H1 (cell line): ENCODE measurements at regions not wholly inside any gene's neighbourhood (a gene's known extent, or its start where the extent isn't known, plus 50 kb on each side); places are given as distances from the start of the nearest gene placed in this dataset.

ENCODE experiments used
- CTCF ChIA-PET: fragments of 300-600 bp; sonication (Branson Sonifier 250); formaldehyde crosslinking; loops from one replicate; lab custom pipeline; 2021; ENCODE audit not compliant: partially characterized antibody; lab: Charles Lee
- POLR2A ChIA-PET: fragments of 300-600 bp; sonication (Branson Sonifier 250); formaldehyde crosslinking; loops from one replicate; lab custom pipeline; 2021; ENCODE audit warnings: inconsistent platforms; ENCODE audit not compliant: partially characterized antibody; lab: Charles Lee
- DNase-seq, 2 experiments: peaks; one replicate each; pipeline versions ENCODE4 v3.0.0 to v3.0.0-alpha.2; 2010 to 2022; ENCODE audit warnings: low spot score in 2 of 2, low read depth in 1 of 2, mixed read lengths in 1 of 2
- FAIRE-seq: peaks from 2 replicates; lab custom pipeline; 2011; peaks lifted over from hg19 to GRCh38; lab: Jason Lieb, UNC
- H2AFZ ChIP-seq: 2 replicates; pipeline ENCODE4 v1.8.1; 2012; ENCODE audit warnings: low read length, inconsistent platforms
- H2AK5ac ChIP-seq: 2 replicates; pipeline ENCODE4 v1.6.1; 2013; ENCODE audit warnings: low read depth, low read length
- H2BK120ac ChIP-seq: replicated peaks from 2 replicates; pipeline ENCODE3; 2013; ENCODE audit warnings: low read depth, low read length, inconsistent platforms
- H2BK12ac ChIP-seq: 2 replicates; pipeline ENCODE4 v1.6.1; 2013; ENCODE audit warnings: low read depth, low read length
- H2BK15ac ChIP-seq: 2 replicates; pipeline ENCODE4 v1.6.1; 2013; ENCODE audit warnings: low read length
- H2BK20ac ChIP-seq: 2 replicates; pipeline ENCODE4 v1.6.1; 2013; ENCODE audit warnings: low read length
- H2BK5ac ChIP-seq: 2 replicates; pipeline ENCODE4 v1.6.1; 2013; ENCODE audit warnings: low read depth, low read length
- H3K14ac ChIP-seq: 2 replicates; pipeline ENCODE4 v1.6.1; 2013; ENCODE audit warnings: inconsistent platforms; ENCODE audit not compliant: insufficient read length
- H3K18ac ChIP-seq: 2 replicates; pipeline ENCODE4 v1.6.1; 2013; ENCODE audit warnings: low read length; ENCODE audit errors: extremely low read depth
- H3K23ac ChIP-seq: 2 replicates; pipeline ENCODE4 v1.6.1; 2013; ENCODE audit warnings: inconsistent platforms; ENCODE audit not compliant: insufficient read length
- H3K23me2 ChIP-seq: 2 replicates; pipeline ENCODE4 v1.6.1; 2013; ENCODE audit warnings: low read depth, low read length
- H3K27ac ChIP-seq: 2 replicates; pipeline ENCODE4 v1.6.1; 2011; ENCODE audit warnings: low read depth, low read length, inconsistent platforms
- H3K27me3 ChIP-seq, 4 experiments: replicated peaks in 1 of 4; 1 replicate in 1 of 4; 2 replicates in 3 of 4; pipeline versions ENCODE4 v1.6.1 to v1.8.1; 2011 to 2013; ENCODE audit warnings: low read length in 3 of 4, mild to moderate bottlenecking in 3 of 4, inconsistent platforms in 2 of 4, mixed read lengths in 2 of 4, moderate library complexity in 1 of 4; ENCODE audit not compliant: control insufficient read depth in 3 of 4, insufficient read depth in 3 of 4; ENCODE audit errors: extremely low read depth in 1 of 4
- H3K36me3 ChIP-seq, 4 experiments: 2 replicates each; pipeline versions ENCODE4 v1.6.1 to v1.8.1; 2011 to 2013; ENCODE audit warnings: mild to moderate bottlenecking in 4 of 4, low read length in 3 of 4, moderate library complexity in 2 of 4, control low read depth in 1 of 4, inconsistent platforms in 1 of 4; ENCODE audit not compliant: insufficient read depth in 4 of 4, control insufficient read depth in 2 of 4
- H3K4ac ChIP-seq: replicated peaks from 2 replicates; pipeline ENCODE3; 2013; ENCODE audit warnings: low read length, low read depth, mixed read lengths, inconsistent platforms; ENCODE audit not compliant: insufficient read length
- H3K4me1 ChIP-seq, 4 experiments: replicated peaks in 1 of 4; 1 replicate in 1 of 4; 2 replicates in 3 of 4; pipeline versions ENCODE4 v1.6.1 to v1.8.1; 2011 to 2013; ENCODE audit warnings: low read length in 3 of 4, inconsistent platforms in 2 of 4, mixed read lengths in 1 of 4; ENCODE audit not compliant: insufficient read depth in 4 of 4, control insufficient read depth in 3 of 4
- H3K4me2 ChIP-seq, 2 experiments: 2 replicates each; pipeline versions ENCODE4 v1.6.1 to v1.8.1; 2011 to 2013; ENCODE audit warnings: low read depth in 2 of 2, low read length in 2 of 2, control low read depth in 1 of 2, inconsistent platforms in 1 of 2, mild to moderate bottlenecking in 1 of 2; ENCODE audit not compliant: insufficient read depth in 1 of 2
- H3K4me3 ChIP-seq, 4 experiments: fragments of 200-600, 300-600 bp in 1 of 4; sonication (generic), shearing (Covaris generic), sonication (Bioruptor Twin) in 1 of 4; 2 replicates each; pipeline versions ENCODE4 v1.5.1 to v1.8.1; 2011 to 2016; ENCODE audit warnings: low read length in 4 of 4, low read depth in 3 of 4, control low read depth in 2 of 4, inconsistent platforms in 2 of 4, mild to moderate bottlenecking in 2 of 4, mixed read lengths in 1 of 4, moderate library complexity in 1 of 4; ENCODE audit not compliant: insufficient read depth in 2 of 4; ENCODE audit errors: extremely low read depth in 1 of 4
- H3K56ac ChIP-seq: replicated peaks from 2 replicates; pipeline ENCODE3; 2013; ENCODE audit warnings: low read depth, mild to moderate bottlenecking, mixed read lengths, low read length, inconsistent platforms; ENCODE audit not compliant: insufficient read length
- H3K79me1 ChIP-seq: 2 replicates; pipeline ENCODE4 v1.6.1; 2013; ENCODE audit warnings: low read depth, low read length, control low read depth
- H3K79me2 ChIP-seq, 2 experiments: 2 replicates each; pipeline versions ENCODE4 v1.6.1 to v1.8.1; 2012 to 2013; ENCODE audit warnings: low read length in 2 of 2, mild to moderate bottlenecking in 2 of 2, inconsistent platforms in 1 of 2; ENCODE audit not compliant: insufficient read depth in 2 of 2, control insufficient read depth in 1 of 2
- H3K9ac ChIP-seq, 4 experiments: replicated peaks in 1 of 4; 1 replicate in 1 of 4; 2 replicates in 3 of 4; pipeline versions ENCODE4 v1.6.1 to v1.8.1; 2011 to 2013; ENCODE audit warnings: low read depth in 3 of 4, low read length in 3 of 4, control low read depth in 2 of 4, mild to moderate bottlenecking in 2 of 4, moderate library complexity in 2 of 4, inconsistent platforms in 1 of 4; ENCODE audit errors: extremely low read depth in 1 of 4
- H3K9me3 ChIP-seq, 2 experiments: 2 replicates each; pipeline versions ENCODE4 v1.6.1 to v1.8.1; 2012 to 2013; ENCODE audit warnings: mild to moderate bottlenecking in 2 of 2, moderate library complexity in 2 of 2, control low read depth in 1 of 2, inconsistent platforms in 1 of 2, low read depth in 1 of 2, low read length in 1 of 2, mixed read lengths in 1 of 2; ENCODE audit not compliant: insufficient read depth in 2 of 2
- H4K20me1 ChIP-seq, 2 experiments: replicated peaks in 1 of 2; 2 replicates each; pipeline versions ENCODE3 to v1.8.1; 2011 to 2013; ENCODE audit warnings: inconsistent platforms in 2 of 2, low read length in 2 of 2, mild to moderate bottlenecking in 1 of 2; ENCODE audit not compliant: insufficient read depth in 2 of 2, control insufficient read depth in 1 of 2
- H4K5ac ChIP-seq: 2 replicates; pipeline ENCODE4 v1.6.1; 2013; ENCODE audit warnings: low read length, low read depth, mixed read lengths, inconsistent platforms; ENCODE audit not compliant: insufficient read length
- H4K8ac ChIP-seq: 2 replicates; pipeline ENCODE4 v1.8.0; 2013; ENCODE audit warnings: mild to moderate bottlenecking, moderate library complexity, low read length, inconsistent platforms; ENCODE audit not compliant: insufficient read depth; ENCODE audit errors: extremely low read depth
- H4K91ac ChIP-seq: replicated peaks from 2 replicates; pipeline ENCODE3; 2013; ENCODE audit warnings: low read length, mixed read lengths, inconsistent platforms; ENCODE audit not compliant: insufficient read length
- ASH2L ChIP-seq: fragments of 200-600, 300-600 bp; sonication (generic); IDR thresholded peaks from one replicate; pipeline ENCODE4 v1.7.1; 2017; ENCODE audit warnings: low read length
- CBX8 ChIP-seq: fragments of 300-800, 300-1000 bp; sonication (generic); IDR thresholded peaks from 2 replicates; pipeline ENCODE4 v1.7.1; 2016; ENCODE audit warnings: low read depth, low read length, borderline replicate concordance
- EGR1 ChIP-seq: IDR thresholded peaks from 2 replicates; pipeline ENCODE4 v1.6.1; 2011; ENCODE audit warnings: low read depth, low read length, borderline replicate concordance
- EP300 ChIP-seq, 2 experiments: IDR thresholded peaks; 1 replicate in 1 of 2; 2 replicates in 1 of 2; pipeline ENCODE4 v1.6.1; 2011 to 2012; ENCODE audit warnings: low read depth in 2 of 2, low read length in 2 of 2, mild to moderate bottlenecking in 2 of 2, borderline replicate concordance in 1 of 2, inconsistent platforms in 1 of 2, moderate library complexity in 1 of 2
- EZH2 ChIP-seq: fragments of 200-600 bp; sonication (generic); IDR thresholded peaks from 2 replicates; pipeline ENCODE4 v1.7.1; 2012; ENCODE audit warnings: low read depth, mild to moderate bottlenecking, moderate library complexity, low read length, inconsistent platforms; ENCODE audit not compliant: severe bottlenecking
- KDM5A ChIP-seq: fragments of 200-600 bp; IDR thresholded peaks from 2 replicates; pipeline ENCODE4 v1.7.1; 2012; ENCODE audit warnings: mild to moderate bottlenecking, low read length, inconsistent platforms, mixed read lengths
- RAD21 ChIP-seq, 2 experiments: IDR thresholded peaks in 1 of 2; conservative IDR thresholded peaks in 1 of 2; 2 replicates each; pipeline ENCODE4 v1.6.1; 2011; ENCODE audit warnings: low read depth in 2 of 2, low read length in 2 of 2, improper control_type of control experiment in 1 of 2, inconsistent platforms in 1 of 2, mild to moderate bottlenecking in 1 of 2, moderate library complexity in 1 of 2
- SIN3A ChIP-seq, 2 experiments: IDR thresholded peaks in 1 of 2; conservative IDR thresholded peaks in 1 of 2; 2 replicates each; pipeline ENCODE4 v1.6.1; 2011 to 2012; ENCODE audit warnings: low read length in 2 of 2, improper control_type of control experiment in 1 of 2, low read depth in 1 of 2, mild to moderate bottlenecking in 1 of 2
- SIRT6 ChIP-seq: IDR thresholded peaks from one replicate; pipeline ENCODE4 v1.7.1; 2012; ENCODE audit warnings: low read length, inconsistent platforms
- SRF ChIP-seq: IDR thresholded peaks from 2 replicates; pipeline ENCODE4 v1.6.1; 2011; ENCODE audit warnings: mild to moderate bottlenecking, low read depth, low read length, moderate library complexity
- TBP ChIP-seq: IDR thresholded peaks from 2 replicates; pipeline ENCODE4 v1.6.1; 2011; ENCODE audit warnings: low read depth, low read length, improper control_type of control experiment
- YY1 ChIP-seq: IDR thresholded peaks from 2 replicates; pipeline ENCODE4 v1.6.1; 2011; ENCODE audit warnings: low read depth, mild to moderate bottlenecking, low read length
- ZNF274 ChIP-seq: IDR thresholded peaks from 2 replicates; pipeline ENCODE4 v1.7.0; 2012; ENCODE audit warnings: low read length, borderline replicate concordance; ENCODE audit errors: extremely low read depth
- WGBS, 2 experiments: shearing (Covaris generic) in 1 of 2; methylation state at CpG; one replicate each; pipeline versions ENCODE4 v1.1.6 to v1.1.7; 2013 to 2015; ENCODE audit warnings: low lambda C conversion rate in 2 of 2, mixed read lengths in 2 of 2, inconsistent platforms in 1 of 2, low coverage in 1 of 2, missing lambda C conversion rate in 1 of 2; ENCODE audit not compliant: insufficient replicate concordance in 2 of 2, insufficient coverage in 1 of 2, insufficient read length in 1 of 2; ENCODE audit errors: extremely low coverage in 1 of 2, missing lambda C conversion rate in 1 of 2; 5-methylcytosine and 5-hydroxymethylcytosine counted together

DNA sequence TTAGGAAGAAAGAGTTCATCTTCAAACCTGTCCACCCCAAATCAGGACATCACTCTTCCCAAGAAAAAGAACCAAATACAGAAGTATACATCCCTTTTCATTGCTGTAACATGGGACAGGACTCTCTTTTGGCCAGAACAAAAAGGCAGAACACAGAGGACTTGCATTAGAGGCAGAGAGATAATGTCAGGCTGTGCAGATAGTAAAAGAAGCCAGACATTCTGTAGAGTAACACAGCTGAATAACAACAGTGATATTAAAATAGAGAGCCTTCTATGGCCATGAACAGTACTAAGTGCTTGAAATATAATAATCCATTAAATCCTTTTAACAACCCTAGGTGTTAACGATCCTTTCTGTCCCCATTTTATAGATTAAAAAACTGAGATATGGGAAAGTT, 437.2 kb downstream of the NFIB start:
- no peak overlapping the region for H3K4me3 ChIP-seq
- H4K5ac ChIP-seq = no peak overlapping the region
- no peak overlapping the region for H2BK5ac ChIP-seq
- no peak overlapping the region for H2BK120ac ChIP-seq
- H3K79me1 ChIP-seq = no peaks in the 10 kb centered on the region
- no peaks in the 10 kb centered on the region for H3K9me3 ChIP-seq
- H3K23ac ChIP-seq = no peak overlapping the region
- no peak overlapping the region for H4K91ac ChIP-seq
- H3K23me2 ChIP-seq = no peaks in the 10 kb centered on the region
- FAIRE-seq (no peak), DNase-seq (no peak)
- H3K9ac ChIP-seq = no peak overlapping the region
- no peak overlapping the region; the same call in 1 of the 2 replicates for H2AFZ ChIP-seq
- H2BK20ac ChIP-seq = no peak overlapping the region
- H3K4ac ChIP-seq = no peak overlapping the region
- H3K4me2 ChIP-seq = no peak overlapping the region
- H3K79me2 ChIP-seq = no peaks in the 10 kb centered on the region
- H2BK15ac ChIP-seq = no peak overlapping the region
- H3K27ac ChIP-seq = no peak overlapping the region
- H2AK5ac ChIP-seq = no peak overlapping the region
- H3K27me3 ChIP-seq = no peaks in the 10 kb centered on the region
- H3K14ac ChIP-seq = no peak overlapping the region
- H3K4me1 ChIP-seq = no peaks in the 10 kb centered on the region
- H2BK12ac ChIP-seq = no peak overlapping the region
- H3K56ac ChIP-seq = no peak overlapping the region
- no peak overlapping the region for H4K8ac ChIP-seq
- no peaks in the 10 kb centered on the region for H4K20me1 ChIP-seq
- no peak overlapping the region for H3K18ac ChIP-seq
- ChIA-PET POLR2A (no interaction called here), CTCF (no interaction called here)
- 90% methylated on average over 1 of the region's 1 CpG; no CpG with 5 or more reads in 1 of the 2 experiments for WGBS, 2 experiments
- no peaks in the 10 kb centered on the region for H3K36me3 ChIP-seq
- no peak for TF ChIP-seq CBX8
- TF ChIP-seq SIN3A (conservative IDR thresholded peaks at IDR 0.05 in 1 of 2, IDR thresholded peaks at IDR 0.05 in 1 of 2; ENCODE audit: low read depth in 1 of 2, low read length in 2 of 2) = no peak
- TF ChIP-seq KDM5A = no peak
- TF ChIP-seq SIRT6 = no peak
- TF ChIP-seq ZNF274 = no peak
- TF ChIP-seq RAD21 (IDR thresholded peaks at IDR 0.05 in 1 of 2, conservative IDR thresholded peaks at IDR 0.05 in 1 of 2; ENCODE audit: low read depth in 2 of 2, low read length in 2 of 2) = no peak
- no peak for TF ChIP-seq ASH2L
- TF ChIP-seq EP300 (IDR thresholded peaks at IDR 0.05; ENCODE audit: borderline replicate concordance in 1 of 2, low read depth in 2 of 2, low read length in 2 of 2) = no peak
- no peak for TF ChIP-seq YY1
- no peak for TF ChIP-seq EGR1
- no peak for TF ChIP-seq EZH2
- TF ChIP-seq TBP = no peak
- no peak for TF ChIP-seq SRF
